ENCODE measurements at regions not wholly inside any gene's neighbourhood (a gene's known extent, or its start where the extent isn't known, plus 50 kb on each side); places are given as distances from the start of the nearest gene placed in this dataset.

GRCh38 chr1:59007429-59007819 lies 223.6 kb upstream of the JUN start:
- Histone ChIP-seq H3K4me2 (ENCODE audit: insufficient read depth in 1 of 2, low read depth in 2 of 2, low read length in 2 of 2) (no peak overlapping the region), H2AFZ (ENCODE audit: low read length) (no peak overlapping the region), H2BK20ac (ENCODE audit: low read length) (no peak overlapping the region), H4K5ac (ENCODE audit: insufficient read length, low read depth, low read length) (no peak overlapping the region), H2BK5ac (ENCODE audit: low read depth, low read length) (no peak overlapping the region), H2BK15ac (ENCODE audit: low read length) (no peak overlapping the region), H4K91ac (replicated peaks; ENCODE audit: insufficient read length, low read length) (no peak overlapping the region), H3K23me2 (ENCODE audit: low read depth, low read length) (no peaks in the 10 kb centered on the region; the same call in 1 of the 2 replicates), H3K4me3 (ENCODE audit: extremely low read depth in 1 of 4, insufficient read depth in 2 of 4, low read depth in 3 of 4, low read length in 4 of 4) (no peak overlapping the region), H3K36me3 (ENCODE audit: control insufficient read depth in 2 of 4, insufficient read depth in 4 of 4, low read length in 3 of 4) (no peaks in the 10 kb centered on the region), H2BK120ac (replicated peaks; ENCODE audit: low read depth, low read length) (no peak overlapping the region), H3K27me3 (replicated peaks in 1 of 4; ENCODE audit: control insufficient read depth in 3 of 4, extremely low read depth in 1 of 4, insufficient read depth in 3 of 4, low read length in 3 of 4) (no peaks in the 10 kb centered on the region), H3K56ac (replicated peaks; ENCODE audit: insufficient read length, low read depth, low read length) (no peak overlapping the region), H2BK12ac (ENCODE audit: low read depth, low read length) (no peak overlapping the region), H3K79me1 (ENCODE audit: low read depth, low read length) (no peaks in the 10 kb centered on the region), H2AK5ac (ENCODE audit: low read depth, low read length) (no peak overlapping the region), H3K9me3 (ENCODE audit: insufficient read depth in 2 of 2, low read depth in 1 of 2, low read length in 1 of 2) (no peaks in the 10 kb centered on the region), H3K27ac (ENCODE audit: low read depth, low read length) (no peak overlapping the region), H3K79me2 (ENCODE audit: control insufficient read depth in 1 of 2, insufficient read depth in 2 of 2, low read length in 2 of 2) (no peaks in the 10 kb centered on the region), H3K14ac (ENCODE audit: insufficient read length) (no peak overlapping the region), H3K4me1 (replicated peaks in 1 of 4; ENCODE audit: control insufficient read depth in 3 of 4, insufficient read depth in 4 of 4, low read length in 3 of 4) (peaks cover 0 to 4% (median 2%) of the 10 kb centered on the region in 4 experiments; a peak in 4 of 7 replicates), H3K9ac (replicated peaks in 1 of 4; ENCODE audit: extremely low read depth in 1 of 4, low read depth in 3 of 4, low read length in 3 of 4) (no peak overlapping the region), H4K8ac (ENCODE audit: extremely low read depth, insufficient read depth, low read length) (no peak overlapping the region), H3K23ac (ENCODE audit: insufficient read length) (no peak overlapping the region), H3K4ac (replicated peaks; ENCODE audit: insufficient read length, low read depth, low read length) (no peak overlapping the region), H4K20me1 (replicated peaks in 1 of 2; ENCODE audit: control insufficient read depth in 1 of 2, insufficient read depth in 2 of 2, low read length in 2 of 2) (no peaks in the 10 kb centered on the region), H3K18ac (ENCODE audit: extremely low read depth, low read length) (no peak overlapping the region)
- ChIA-PET POLR2A (ENCODE audit: partially characterized antibody) (no interaction called here), CTCF (ENCODE audit: partially characterized antibody) (no interaction called here)
- TF ChIP-seq ASH2L (IDR thresholded peaks at IDR 0.05; ENCODE audit: low read length) (no peak), GTF2F1 (IDR thresholded peaks at IDR 0.05; ENCODE audit: borderline replicate concordance, low read depth, low read length) (no peak), BACH1 (IDR thresholded peaks at IDR 0.05; ENCODE audit: low read length) (no peak), HDAC6 (IDR thresholded peaks at IDR 0.05; ENCODE audit: low read depth, low read length) (no peak), EGR1 (IDR thresholded peaks at IDR 0.05; ENCODE audit: borderline replicate concordance, low read depth, low read length) (no peak), NANOG (IDR thresholded peaks at IDR 0.05; ENCODE audit: insufficient read depth, low read depth, low read length, poor library complexity, severe bottlenecking) (no peak), KDM1A (IDR thresholded peaks at IDR 0.05; ENCODE audit: borderline replicate concordance, low read length) (no peak), CHD2 (IDR thresholded peaks at IDR 0.05; ENCODE audit: low read length) (no peak), TEAD4 (IDR thresholded peaks at IDR 0.05; ENCODE audit: low read depth, low read length) (no peak), YY1 (IDR thresholded peaks at IDR 0.05; ENCODE audit: low read depth, low read length) (no peak)
- DNase-seq (ENCODE audit: low read depth in 1 of 2, low spot score in 2 of 2) = no peak
- 86% methylated on average over 3 of the region's 3 CpGs; no CpG with 5 or more reads in 1 of the 2 experiments for WGBS, 2 experiments (ENCODE audit: extremely low coverage in 1 of 2, insufficient coverage in 1 of 2, insufficient read length in 1 of 2, insufficient replicate concordance in 2 of 2, low coverage in 1 of 2, low lambda C conversion rate in 2 of 2, missing lambda C conversion rate in 1 of 2)
- FAIRE-seq = no peak

All from H1 (cell line).